ENCODE measurements at regions not wholly inside any gene's neighbourhood (a gene's known extent, or its start where the extent isn't known, plus 50 kb on each side); places are given as distances from the start of the nearest gene placed in this dataset.

DNA sequence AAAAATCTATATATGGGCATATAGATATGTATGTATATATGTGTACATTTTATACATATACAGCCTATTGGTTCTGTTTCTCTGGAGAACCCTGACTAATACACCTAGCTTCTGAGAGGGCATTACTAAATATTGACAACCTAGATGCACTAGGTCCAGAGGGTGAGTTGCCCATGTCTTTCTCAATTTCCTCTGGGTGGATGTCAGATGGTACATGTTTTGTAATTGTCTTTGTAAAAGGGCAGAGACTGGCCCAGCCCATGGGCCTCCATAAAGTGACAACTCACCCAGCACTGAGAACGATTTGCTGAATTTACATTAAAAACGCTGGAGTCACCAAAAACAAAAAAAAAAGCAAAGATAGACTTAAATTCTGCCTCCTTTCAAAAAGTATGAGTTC, 198.5 kb upstream of the FAM241A start:
- no peak for TF ChIP-seq CREB1 (IDR thresholded peaks at IDR 0.05; ENCODE audit: low read depth)
- no peak for TF ChIP-seq CEBPB (IDR thresholded peaks at IDR 0.05)
- TF ChIP-seq RAD21 (IDR thresholded peaks at IDR 0.05; ENCODE audit: low read depth) = no peak
- no peak for TF ChIP-seq FOXM1 (IDR thresholded peaks at IDR 0.05; ENCODE audit: borderline replicate concordance, low read depth)
- TF ChIP-seq, protein P1, sequence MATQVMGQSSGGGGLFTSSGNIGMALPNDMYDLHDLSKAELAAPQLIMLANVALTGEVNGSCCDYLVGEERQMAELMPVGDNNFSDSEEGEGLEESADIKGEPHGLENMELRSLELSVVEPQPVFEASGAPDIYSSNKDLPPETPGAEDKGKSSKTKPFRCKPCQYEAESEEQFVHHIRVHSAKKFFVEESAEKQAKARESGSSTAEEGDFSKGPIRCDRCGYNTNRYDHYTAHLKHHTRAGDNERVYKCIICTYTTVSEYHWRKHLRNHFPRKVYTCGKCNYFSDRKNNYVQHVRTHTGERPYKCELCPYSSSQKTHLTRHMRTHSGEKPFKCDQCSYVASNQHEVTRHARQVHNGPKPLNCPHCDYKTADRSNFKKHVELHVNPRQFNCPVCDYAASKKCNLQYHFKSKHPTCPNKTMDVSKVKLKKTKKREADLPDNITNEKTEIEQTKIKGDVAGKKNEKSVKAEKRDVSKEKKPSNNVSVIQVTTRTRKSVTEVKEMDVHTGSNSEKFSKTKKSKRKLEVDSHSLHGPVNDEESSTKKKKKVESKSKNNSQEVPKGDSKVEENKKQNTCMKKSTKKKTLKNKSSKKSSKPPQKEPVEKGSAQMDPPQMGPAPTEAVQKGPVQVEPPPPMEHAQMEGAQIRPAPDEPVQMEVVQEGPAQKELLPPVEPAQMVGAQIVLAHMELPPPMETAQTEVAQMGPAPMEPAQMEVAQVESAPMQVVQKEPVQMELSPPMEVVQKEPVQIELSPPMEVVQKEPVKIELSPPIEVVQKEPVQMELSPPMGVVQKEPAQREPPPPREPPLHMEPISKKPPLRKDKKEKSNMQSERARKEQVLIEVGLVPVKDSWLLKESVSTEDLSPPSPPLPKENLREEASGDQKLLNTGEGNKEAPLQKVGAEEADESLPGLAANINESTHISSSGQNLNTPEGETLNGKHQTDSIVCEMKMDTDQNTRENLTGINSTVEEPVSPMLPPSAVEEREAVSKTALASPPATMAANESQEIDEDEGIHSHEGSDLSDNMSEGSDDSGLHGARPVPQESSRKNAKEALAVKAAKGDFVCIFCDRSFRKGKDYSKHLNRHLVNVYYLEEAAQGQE (IDR thresholded peaks at IDR 0.05; ENCODE audit: low read depth) = no peak
- TF ChIP-seq EP300 (IDR thresholded peaks at IDR 0.05; ENCODE audit: borderline replicate concordance) = no peak

Data from Ishikawa (cell line).